K562 (cell line): ENCODE measurements at regions not wholly inside any gene's neighbourhood (a gene's known extent, or its start where the extent isn't known, plus 50 kb on each side); places are given as distances from the start of the nearest gene placed in this dataset.

Experiments
- ATAC-seq: fragments of 200-7000 bp; cut with Tn5 transposase; 3 replicates; pipeline ENCODE4 v1.9.1; 2020; ENCODE audit warnings: moderate library complexity
- BruUV-seq: library from RNA; stranded (reverse); fragments of 400-500 nt; replicated peaks from 2 replicates; lab custom pipeline; 2021; lab: Mats Ljungman, UMichigan
- CTCF ChIA-PET: fragments of 300-600 bp; formaldehyde crosslinking; extraction: SDS; loops from one replicate; lab custom pipeline; 2021; ENCODE audit warnings: low intra/inter-chr PET ratio; lab: Yijun Ruan, JAX
- POLR2A ChIA-PET: fragments of 300-600, 350-650 bp; sonication (Branson Sonifier 250); formaldehyde crosslinking; extraction: SDS; loops from one replicate; lab custom pipeline; 2021; ENCODE audit warnings: antibody characterized with exemption, inconsistent platforms; lab: Yijun Ruan, JAX
- DNase-seq, 4 experiments: peaks; one replicate each; pipeline versions ENCODE4 v3.0.0 to v3.0.0-alpha.2; 2011 to 2018; ENCODE audit warnings: low spot score in 3 of 4, mixed read lengths in 3 of 4; ENCODE audit errors: extremely low read depth in 1 of 4
- FAIRE-seq: peaks from 2 replicates; lab custom pipeline; 2011; peaks lifted over from hg19 to GRCh38; lab: Jason Lieb, UNC
- H2AFZ ChIP-seq: 2 replicates; pipeline ENCODE4 v1.6.0; 2011; ENCODE audit warnings: low read depth, low read length, control low read depth, inconsistent platforms
- H3K27ac ChIP-seq: fragments of 200-600 bp; 3 replicates; pipeline ENCODE4 v1.8.0; 2011; ENCODE audit warnings: low read depth, mild to moderate bottlenecking, control low read depth, inconsistent platforms, low read length, moderate library complexity, mixed read lengths; ENCODE audit errors: extremely low read depth
- H3K27me3 ChIP-seq, 2 experiments: fragments of 300-600 bp in 1 of 2; 2 replicates in 1 of 2; 3 replicates in 1 of 2; pipeline versions ENCODE4 v1.6.0 to v1.8.0; 2011; ENCODE audit warnings: inconsistent platforms in 2 of 2, low read length in 2 of 2, mild to moderate bottlenecking in 1 of 2, mixed read lengths in 1 of 2, moderate library complexity in 1 of 2; ENCODE audit not compliant: control insufficient read depth in 2 of 2, insufficient read depth in 2 of 2
- H3K36me3 ChIP-seq: fragments of 300-600 bp; 3 replicates; pipeline ENCODE4 v1.8.0; 2011; ENCODE audit warnings: mild to moderate bottlenecking, low read length, inconsistent platforms; ENCODE audit not compliant: control insufficient read depth, insufficient read depth
- H3K4me1 ChIP-seq, 2 experiments: fragments of 200-600 bp in 1 of 2; replicated peaks in 1 of 2; 2 replicates in 1 of 2; 3 replicates in 1 of 2; pipeline versions ENCODE4 v1.5.1 to v1.8.0; 2011; ENCODE audit warnings: inconsistent platforms in 2 of 2, low read length in 2 of 2, mild to moderate bottlenecking in 1 of 2, mixed read lengths in 1 of 2, moderate library complexity in 1 of 2; ENCODE audit not compliant: control insufficient read depth in 2 of 2, insufficient read depth in 2 of 2
- H3K4me2 ChIP-seq: 2 replicates; pipeline ENCODE4 v1.6.1; 2011; ENCODE audit warnings: low read length, control low read depth, inconsistent platforms, mixed read lengths; ENCODE audit not compliant: insufficient read depth
- H3K4me3 ChIP-seq: fragments of 200-600 bp; sonication (generic), shearing (Covaris generic); 2 replicates; pipeline ENCODE4 v1.5.1; 2016; ENCODE audit warnings: control low read depth, inconsistent platforms
- H3K79me2 ChIP-seq: fragments of 200-600 bp; 3 replicates; pipeline ENCODE4 v1.8.0; 2011; ENCODE audit warnings: low read length, inconsistent platforms; ENCODE audit not compliant: control insufficient read depth, insufficient read depth
- H3K9ac ChIP-seq, 2 experiments: 2 replicates each; pipeline versions ENCODE4 v1.6.0 to v1.6.1; 2011; ENCODE audit warnings: low read depth in 2 of 2, low read length in 2 of 2, control low read depth in 1 of 2, inconsistent platforms in 1 of 2, mild to moderate bottlenecking in 1 of 2, mixed read lengths in 1 of 2; ENCODE audit not compliant: insufficient read depth in 1 of 2
- H3K9me1 ChIP-seq: one replicate; pipeline ENCODE4 v1.6.0; 2011; ENCODE audit warnings: inconsistent platforms, mild to moderate bottlenecking, low read length, moderate library complexity; ENCODE audit not compliant: control insufficient read depth, insufficient read depth
- H3K9me3 ChIP-seq: replicated peaks from 2 replicates; pipeline ENCODE4 v1.5.1; 2011; ENCODE audit warnings: low read depth, low read length, inconsistent platforms; ENCODE audit not compliant: control insufficient read depth, insufficient read depth
- H4K20me1 ChIP-seq: replicated peaks from 2 replicates; pipeline ENCODE4 v1.6.1; 2011; ENCODE audit warnings: low read length, inconsistent platforms, mixed read lengths; ENCODE audit not compliant: control insufficient read depth, insufficient read depth
- FOXA1 ChIP-seq: fragments of 450-650 bp; IDR thresholded peaks from 2 replicates; pipeline ENCODE4 v1.6.1; 2016; ENCODE audit warnings: mild to moderate bottlenecking, borderline replicate concordance
- HLTF ChIP-seq: fragments of 450-650 bp; IDR thresholded peaks from 2 replicates; pipeline ENCODE4 v1.6.1; 2016
- MCM3 ChIP-seq: fragments of 450-650 bp; IDR thresholded peaks from 2 replicates; pipeline ENCODE4 v1.6.1; 2016
- MCM7 ChIP-seq, 2 experiments: fragments of 450-650 bp; IDR thresholded peaks; 2 replicates each; pipeline ENCODE4 v1.6.1; 2016 to 2018
- NFIX ChIP-seq: fragments of 250-450 bp; sonication (Bioruptor Pico); IDR thresholded peaks from 2 replicates; pipeline ENCODE4 v1.4.0; 2020; ENCODE audit warnings: low read depth, mild to moderate bottlenecking, moderate library complexity
- PURB ChIP-seq: sonication (generic); formaldehyde crosslinking; IDR thresholded peaks from 2 replicates; pipeline ENCODE4 v1.9.0; 2021; ENCODE audit warnings: low read depth, mild to moderate bottlenecking, missing genetic modification reagents
- ZNF140 ChIP-seq: fragments of 250-450 bp; sonication (Bioruptor Pico); IDR thresholded peaks from 2 replicates; pipeline ENCODE4 v1.8.0; 2021; ENCODE audit warnings: moderate library complexity, mild to moderate bottlenecking, inconsistent platforms
- ZNF280A ChIP-seq: fragments of 450-650 bp; IDR thresholded peaks from 2 replicates; pipeline ENCODE4 v1.6.1; 2018; ENCODE audit warnings: mild to moderate bottlenecking, low read depth; ENCODE audit not compliant: partially characterized antibody
- WGBS: fragments of 100-300 bp; shearing (Covaris generic); methylation state at CpG from one replicate; pipeline ENCODE4 v1.1.6; 2016; ENCODE audit warnings: low coverage, mixed read lengths; ENCODE audit not compliant: insufficient coverage; ENCODE audit errors: missing lambda C conversion rate; 5-methylcytosine and 5-hydroxymethylcytosine counted together
- in situ Hi-C: fragments of 300-500 bp; cut with MboI; formaldehyde crosslinking; loops from 4 replicates; pipeline ENCODE4 v1.15.0; 2018; ENCODE audit warnings: inconsistent platforms, mixed read lengths
- intact Hi-C: fragments of 100-400 bp; cut with micrococcal nuclease; formaldehyde crosslinking; loops from 2 replicates; pipeline ENCODE4 v1.14.2; 2022
- TF ChIP-seq, protein P1 (sequence below): fragments of 250-450 bp; sonication (Bioruptor Pico); IDR thresholded peaks from 2 replicates; pipeline ENCODE4 v1.8.0; 2022; ENCODE audit warnings: moderate library complexity, mild to moderate bottlenecking, inconsistent platforms

- 6% methylated on average over 3 of the region's 3 CpGs for WGBS
- POLR2A ChIA-PET: no interaction called here
Measured at GRCh38 chr4:138693526-138693925, 322.1 kb upstream of the NOCT start.

More at GRCh38 chr4:138693526-138693925, 322.1 kb upstream of the NOCT start:
- H3K9ac ChIP-seq: no peak overlapping the region
- no peak for FAIRE-seq
- H3K79me2 ChIP-seq: no peaks in the 10 kb centered on the region
- CTCF ChIA-PET: no interaction called here
- H3K4me1 ChIP-seq: no peaks in the 10 kb centered on the region
- intact Hi-C loops (no loop called here), in situ Hi-C loops (no loop called here)
- peaks cover 13 to 25% of the 10 kb centered on the region in 2 experiments for H3K27me3 ChIP-seq
- DNase-seq: no peak
- H3K27ac ChIP-seq: no peak overlapping the region
- H3K9me1 ChIP-seq: no peaks in the 10 kb centered on the region
- BruUV-seq: no TSS peak
- no peak for ATAC-seq
- H3K36me3 ChIP-seq: no peaks in the 10 kb centered on the region
- peaks cover 5% of the 10 kb centered on the region; the same call in 1 of the 2 replicates for H4K20me1 ChIP-seq
- no peak overlapping the region for H3K4me3 ChIP-seq
- TF ChIP-seq ZNF280A (no peak), HLTF (no peak), ZNF140 (CRISPR knock-in tag) (no peak), MCM7 (IDR thresholded peaks at IDR 0.05) (no peak), FOXA1 (no peak), PURB (CRISPR knock-in tag) (no peak), NFIX (CRISPR knock-in tag) (no peak), MCM3 (no peak)
- TF ChIP-seq, protein P1, sequence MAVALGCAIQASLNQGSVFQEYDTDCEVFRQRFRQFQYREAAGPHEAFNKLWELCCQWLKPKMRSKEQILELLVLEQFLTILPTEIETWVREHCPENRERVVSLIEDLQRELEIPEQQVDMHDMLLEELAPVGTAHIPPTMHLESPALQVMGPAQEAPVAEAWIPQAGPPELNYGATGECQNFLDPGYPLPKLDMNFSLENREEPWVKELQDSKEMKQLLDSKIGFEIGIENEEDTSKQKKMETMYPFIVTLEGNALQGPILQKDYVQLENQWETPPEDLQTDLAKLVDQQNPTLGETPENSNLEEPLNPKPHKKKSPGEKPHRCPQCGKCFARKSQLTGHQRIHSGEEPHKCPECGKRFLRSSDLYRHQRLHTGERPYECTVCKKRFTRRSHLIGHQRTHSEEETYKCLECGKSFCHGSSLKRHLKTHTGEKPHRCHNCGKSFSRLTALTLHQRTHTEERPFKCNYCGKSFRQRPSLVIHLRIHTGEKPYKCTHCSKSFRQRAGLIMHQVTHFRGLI: no peak
- H3K9me3 ChIP-seq: no peaks in the 10 kb centered on the region
- H3K4me2 ChIP-seq: no peak overlapping the region
- no peak overlapping the region for H2AFZ ChIP-seq
